Karpas-422 (cell line): ENCODE measurements at regions not wholly inside any gene's neighbourhood (a gene's known extent, or its start where the extent isn't known, plus 50 kb on each side); places are given as distances from the start of the nearest gene placed in this dataset.

ENCODE experiments used
- DNase-seq: peaks from one replicate; pipeline ENCODE4 v3.0.0-alpha.2; 2015
- H2AFZ ChIP-seq: fragments of 200-600 bp; sonication (generic); 2 replicates; pipeline ENCODE4 v1.6.1; 2014; ENCODE audit warnings: antibody characterized with exemption, low read length, mixed read lengths
- H3K27ac ChIP-seq: fragments of 200-600 bp; sonication (generic); 2 replicates; pipeline ENCODE4 v1.5.1; 2014; ENCODE audit warnings: mild to moderate bottlenecking, low read length, moderate library complexity
- H3K27me3 ChIP-seq: fragments of 200-600 bp; sonication (generic); 2 replicates; pipeline ENCODE4 v1.6.1; 2014; ENCODE audit warnings: low read length, mixed read lengths
- H3K36me3 ChIP-seq: fragments of 200-600 bp; sonication (generic); 2 replicates; pipeline ENCODE4 v1.6.1; 2014; ENCODE audit warnings: low read length, mixed read lengths; ENCODE audit not compliant: insufficient read depth
- H3K4me1 ChIP-seq: fragments of 200-600 bp; sonication (generic); 2 replicates; pipeline ENCODE4 v1.6.1; 2014; ENCODE audit warnings: mild to moderate bottlenecking, low read length, mixed read lengths
- H3K4me2 ChIP-seq: fragments of 200-600 bp; sonication (generic); 2 replicates; pipeline ENCODE4 v1.6.1; 2014; ENCODE audit warnings: low read length, low read depth, mild to moderate bottlenecking; ENCODE audit not compliant: poor library complexity, severe bottlenecking
- H3K4me3 ChIP-seq: fragments of 200-600 bp; sonication (generic); 2 replicates; pipeline ENCODE4 v1.5.1; 2014; ENCODE audit warnings: mild to moderate bottlenecking, antibody characterized with exemption, low read length, mixed read lengths
- H3K79me2 ChIP-seq: fragments of 200-600 bp; sonication (generic); 2 replicates; pipeline ENCODE4 v1.6.1; 2014; ENCODE audit warnings: mild to moderate bottlenecking, low read length, mixed read lengths
- H3K9ac ChIP-seq: fragments of 200-600 bp; sonication (generic); 2 replicates; pipeline ENCODE4 v1.6.0; 2014; ENCODE audit warnings: low read length
- H3K9me2 ChIP-seq: fragments of 200-600 bp; sonication (generic), shearing (Covaris generic); replicated peaks from 2 replicates; pipeline ENCODE4 v1.6.0; 2014; ENCODE audit warnings: mild to moderate bottlenecking, low read length, moderate library complexity; ENCODE audit not compliant: insufficient read depth
- H3K9me3 ChIP-seq: fragments of 300-700, 200-600 bp; sonication (generic); 2 replicates; pipeline ENCODE4 v1.6.1; 2014; ENCODE audit warnings: low read length, mixed read lengths
- H4K20me1 ChIP-seq: fragments of 200-600 bp; sonication (generic); 2 replicates; pipeline ENCODE4 v1.6.1; 2014; ENCODE audit warnings: mild to moderate bottlenecking, antibody characterized with exemption, low read length, low read depth; ENCODE audit not compliant: insufficient read depth

DNA sequence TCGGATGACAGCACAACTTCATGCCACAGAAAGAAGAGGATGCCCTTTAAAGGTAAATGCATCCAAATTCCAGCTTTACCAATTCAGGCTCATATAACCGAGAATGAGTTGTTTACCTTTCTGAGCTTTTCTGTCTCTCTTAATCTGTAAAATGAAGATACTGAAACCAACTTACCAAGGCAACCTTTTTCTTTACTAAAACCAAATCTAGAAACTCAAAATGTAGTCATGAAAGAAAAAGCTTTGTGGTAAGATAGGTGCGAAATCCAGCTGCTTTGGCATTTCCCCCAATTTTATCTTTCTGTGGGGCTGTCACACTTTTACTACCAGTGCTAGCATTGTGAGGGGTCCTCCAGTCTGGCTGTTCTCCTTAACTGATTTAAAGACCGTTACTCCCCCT lies 240.4 kb downstream of the IKZF2 start:
- Histone ChIP-seq H3K27me3 (no peaks in the 10 kb centered on the region), H3K9me3 (no peaks in the 10 kb centered on the region), H3K9me2 (no peaks in the 10 kb centered on the region), H3K27ac (no peak overlapping the region), H2AFZ (no peak overlapping the region), H3K36me3 (no peaks in the 10 kb centered on the region), H3K9ac (no peak overlapping the region), H3K79me2 (no peaks in the 10 kb centered on the region), H3K4me2 (no peak overlapping the region), H4K20me1 (no peaks in the 10 kb centered on the region), H3K4me3 (no peak overlapping the region), H3K4me1 (no peaks in the 10 kb centered on the region)
- DNase-seq = no peak

DNA sequence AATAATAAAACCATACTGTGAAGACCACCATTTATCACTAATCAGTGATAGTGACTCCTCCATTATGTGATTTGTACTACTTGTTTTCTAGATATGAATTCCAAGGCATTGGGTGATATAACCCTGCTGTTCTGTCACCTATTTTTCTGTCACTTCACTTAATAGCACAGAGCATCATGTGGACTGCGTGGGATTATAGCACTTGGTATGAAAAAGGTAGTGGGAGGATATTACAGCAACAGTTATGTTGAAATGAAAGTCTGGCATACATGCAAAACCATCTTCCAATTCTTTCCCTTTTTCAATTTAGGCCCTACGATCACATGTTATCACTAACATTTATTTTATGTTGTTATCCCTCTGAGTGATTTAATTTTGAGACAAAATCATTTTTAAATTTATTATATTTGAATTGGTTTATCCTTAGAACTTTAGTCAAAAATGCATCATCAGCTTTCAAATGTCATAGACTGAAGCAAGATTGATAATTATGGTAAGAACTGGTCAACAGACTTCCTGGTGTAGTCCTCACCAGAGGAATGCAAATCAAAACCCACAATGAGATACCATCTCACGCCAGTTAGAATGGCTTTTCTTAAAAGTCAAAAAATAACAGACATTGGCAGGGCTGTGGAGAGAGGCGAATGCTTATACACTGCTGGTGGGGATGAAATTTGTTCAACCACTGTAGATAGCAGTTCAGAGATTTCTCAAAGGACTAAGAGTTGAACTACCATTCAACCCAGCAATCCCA lies 242.6 kb downstream of the IKZF2 start:
- H3K9me3 ChIP-seq = no peaks in the 10 kb centered on the region
- no peak for DNase-seq
- H3K27me3 ChIP-seq = no peaks in the 10 kb centered on the region
- H3K4me2 ChIP-seq = no peak overlapping the region
- no peak overlapping the region for H2AFZ ChIP-seq
- H3K27ac ChIP-seq = no peak overlapping the region
- no peak overlapping the region for H3K9ac ChIP-seq
- no peak overlapping the region for H3K4me3 ChIP-seq
- no peaks in the 10 kb centered on the region for H3K79me2 ChIP-seq
- no peaks in the 10 kb centered on the region for H3K36me3 ChIP-seq
- no peaks in the 10 kb centered on the region for H3K9me2 ChIP-seq
- no peaks in the 10 kb centered on the region for H4K20me1 ChIP-seq
- H3K4me1 ChIP-seq = no peaks in the 10 kb centered on the region

DNA sequence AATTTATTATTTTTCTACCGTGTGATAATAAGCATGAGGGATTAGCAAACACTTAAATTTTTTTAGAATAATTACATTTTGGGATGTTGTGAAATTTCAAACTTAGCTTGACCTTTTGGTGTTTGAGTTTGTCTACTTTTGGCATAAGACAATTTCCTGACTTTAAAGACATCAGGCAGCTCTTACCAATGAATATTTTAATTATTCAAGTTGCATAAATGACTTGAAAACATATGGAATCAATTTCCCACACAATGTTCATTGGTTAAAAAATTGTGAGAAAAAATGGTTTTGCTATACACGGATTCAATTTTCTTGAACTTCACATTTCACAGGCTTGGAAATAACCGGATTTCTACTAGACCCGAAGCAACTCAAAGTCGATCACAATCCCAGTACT lies 243.4 kb downstream of the IKZF2 start:
- Histone ChIP-seq H4K20me1 (no peaks in the 10 kb centered on the region), H3K79me2 (no peaks in the 10 kb centered on the region), H3K9me3 (no peaks in the 10 kb centered on the region), H3K4me2 (no peak overlapping the region), H3K36me3 (no peaks in the 10 kb centered on the region), H3K4me3 (no peak overlapping the region), H3K4me1 (no peaks in the 10 kb centered on the region), H3K27ac (no peak overlapping the region), H2AFZ (no peak overlapping the region), H3K9me2 (no peaks in the 10 kb centered on the region), H3K27me3 (no peaks in the 10 kb centered on the region), H3K9ac (no peak overlapping the region)
- DNase-seq = no peak

DNA sequence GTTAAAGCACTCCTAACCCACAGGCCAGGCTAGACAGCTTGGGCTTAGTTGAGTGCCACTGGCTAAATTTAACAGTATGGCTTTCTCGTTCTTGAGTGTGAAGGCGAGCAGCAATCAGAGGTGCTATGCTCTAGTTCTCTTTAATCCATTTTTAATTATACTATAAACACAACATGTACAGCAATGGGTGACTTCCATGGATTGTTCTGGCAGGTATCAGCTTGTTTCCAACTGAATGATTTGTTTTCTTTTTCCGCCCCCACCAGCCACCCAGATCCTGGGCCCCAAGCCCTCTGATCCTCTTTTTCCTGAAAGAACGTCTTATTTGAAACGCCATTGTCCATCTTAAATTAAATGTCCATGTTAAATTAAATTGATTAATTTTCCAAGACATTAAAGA lies 244.8 kb downstream of the IKZF2 start:
- Histone ChIP-seq H3K4me1 (no peaks in the 10 kb centered on the region), H3K27me3 (no peaks in the 10 kb centered on the region), H3K9me3 (no peaks in the 10 kb centered on the region), H4K20me1 (no peaks in the 10 kb centered on the region), H3K27ac (no peak overlapping the region), H3K36me3 (no peaks in the 10 kb centered on the region), H2AFZ (no peak overlapping the region), H3K4me3 (no peak overlapping the region), H3K79me2 (no peaks in the 10 kb centered on the region), H3K9ac (no peak overlapping the region), H3K9me2 (no peaks in the 10 kb centered on the region), H3K4me2 (no peak overlapping the region)
- no peak for DNase-seq

DNA sequence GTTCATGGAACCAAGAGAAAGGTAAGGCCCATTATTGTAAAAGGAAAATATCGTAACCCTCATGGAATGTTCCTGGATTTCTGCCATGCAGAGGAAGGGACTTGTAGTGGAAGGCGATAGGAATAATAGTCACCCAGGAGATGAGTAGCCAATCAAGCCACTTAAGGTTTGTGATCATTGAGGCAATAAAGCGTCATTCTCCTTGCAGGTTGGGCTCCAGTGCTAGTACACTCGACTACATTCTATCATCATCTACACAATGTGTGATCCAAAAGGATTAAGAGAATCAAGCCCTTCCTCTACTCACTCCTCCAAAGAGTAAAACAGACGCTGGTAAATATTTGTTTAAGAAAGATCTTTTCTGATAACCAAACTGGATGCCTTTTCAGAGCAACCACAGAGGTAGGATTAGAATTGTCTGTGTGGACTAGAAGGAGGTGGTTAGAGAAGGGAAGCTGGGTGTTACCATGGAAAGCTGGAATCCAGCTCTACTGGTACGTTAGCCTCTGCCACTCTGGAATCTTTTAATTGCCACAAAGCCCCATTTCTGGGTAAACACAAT lies 245.7 kb downstream of the IKZF2 start:
- Histone ChIP-seq H4K20me1 (no peaks in the 10 kb centered on the region), H3K79me2 (no peaks in the 10 kb centered on the region), H3K36me3 (no peaks in the 10 kb centered on the region), H3K4me3 (no peak overlapping the region), H3K4me2 (no peak overlapping the region), H3K4me1 (no peaks in the 10 kb centered on the region), H3K9ac (no peak overlapping the region), H3K27ac (no peak overlapping the region), H3K27me3 (no peaks in the 10 kb centered on the region), H2AFZ (no peak overlapping the region), H3K9me3 (no peaks in the 10 kb centered on the region), H3K9me2 (no peaks in the 10 kb centered on the region; the same call in 1 of the 2 replicates)
- DNase-seq = no peak

DNA sequence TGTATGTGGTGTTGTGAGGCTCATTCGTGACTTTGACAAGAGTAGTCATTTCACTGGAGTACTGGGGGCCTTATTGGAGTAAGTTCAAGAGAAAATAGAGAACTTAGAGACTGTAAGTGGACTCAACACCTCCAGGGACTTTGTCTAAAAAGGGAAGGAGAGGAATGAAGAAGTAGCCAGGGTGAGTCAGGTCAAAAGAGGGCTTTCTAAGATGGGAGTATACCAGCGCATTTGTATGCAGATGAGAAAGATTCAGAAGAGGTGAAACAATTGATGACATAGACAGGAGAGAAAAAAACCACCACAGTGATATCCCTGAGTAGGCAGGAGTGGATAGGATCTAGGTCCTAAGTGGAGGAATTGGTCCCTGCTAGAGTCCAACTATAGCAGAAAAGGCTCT lies 246.8 kb downstream of the IKZF2 start:
- Histone ChIP-seq H3K4me1 (no peaks in the 10 kb centered on the region), H3K36me3 (no peaks in the 10 kb centered on the region), H4K20me1 (no peaks in the 10 kb centered on the region), H3K9me2 (no peaks in the 10 kb centered on the region; the same call in 1 of the 2 replicates), H3K27ac (no peak overlapping the region), H3K9me3 (no peaks in the 10 kb centered on the region; the same call in 1 of the 2 replicates), H3K9ac (no peak overlapping the region), H3K79me2 (no peaks in the 10 kb centered on the region), H3K4me2 (no peak overlapping the region), H3K4me3 (no peak overlapping the region), H2AFZ (no peak overlapping the region), H3K27me3 (no peaks in the 10 kb centered on the region)
- DNase-seq = no peak

DNA sequence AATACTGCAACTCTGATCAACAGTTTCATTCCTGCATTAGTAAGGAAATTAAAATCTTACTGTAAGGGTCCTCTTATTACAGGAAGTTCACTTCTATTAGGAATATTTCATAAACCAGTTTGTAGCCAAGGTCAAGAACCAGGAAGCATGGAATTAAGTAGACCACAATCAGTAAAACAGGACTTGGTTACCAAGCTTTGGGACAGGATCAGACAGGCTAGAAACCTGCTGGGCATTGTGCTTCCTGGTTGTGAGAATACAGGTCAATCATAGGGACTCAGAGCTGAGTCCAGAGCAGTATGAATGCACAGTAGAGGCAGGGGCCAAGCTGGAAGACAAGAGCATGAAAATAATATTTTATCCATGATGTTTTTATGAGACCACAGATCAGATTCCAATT lies 248.0 kb downstream of the IKZF2 start:
- H3K36me3 ChIP-seq = no peaks in the 10 kb centered on the region
- H3K9ac ChIP-seq = no peak overlapping the region
- H3K4me2 ChIP-seq = no peak overlapping the region
- H4K20me1 ChIP-seq = no peaks in the 10 kb centered on the region
- no peaks in the 10 kb centered on the region for H3K27me3 ChIP-seq
- DNase-seq = no peak
- no peak overlapping the region for H3K4me3 ChIP-seq
- H3K79me2 ChIP-seq = no peaks in the 10 kb centered on the region
- H3K27ac ChIP-seq = no peak overlapping the region
- no peaks in the 10 kb centered on the region for H3K4me1 ChIP-seq
- no peaks in the 10 kb centered on the region; the same call in 1 of the 2 replicates for H3K9me2 ChIP-seq
- no peak overlapping the region for H2AFZ ChIP-seq
- no peaks in the 10 kb centered on the region; the same call in 1 of the 2 replicates for H3K9me3 ChIP-seq

DNA sequence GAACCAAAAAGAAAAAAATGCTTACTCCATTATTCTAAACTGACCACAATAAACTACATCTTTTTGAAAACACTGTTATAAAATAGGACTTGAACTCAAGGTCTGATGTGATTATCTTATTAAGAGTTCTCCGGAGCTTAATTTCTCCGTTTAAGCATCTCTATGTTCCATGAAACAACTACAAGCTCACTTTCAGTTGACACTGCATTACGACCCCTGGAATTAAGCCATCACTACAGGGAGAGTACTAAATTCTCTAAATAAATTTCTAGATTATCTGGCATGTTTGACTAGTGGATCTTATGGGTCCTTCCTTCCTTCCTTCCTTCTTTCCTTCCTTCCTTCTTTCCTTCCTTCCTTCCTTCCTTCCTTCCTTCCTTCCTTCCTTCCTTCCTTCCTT lies 249.0 kb downstream of the IKZF2 start:
- Histone ChIP-seq H3K9me2 (no peaks in the 10 kb centered on the region; the same call in 1 of the 2 replicates), H3K79me2 (no peaks in the 10 kb centered on the region), H3K36me3 (no peaks in the 10 kb centered on the region), H3K4me3 (no peak overlapping the region), H3K4me2 (no peak overlapping the region), H3K27me3 (no peaks in the 10 kb centered on the region), H2AFZ (no peak overlapping the region), H3K27ac (no peak overlapping the region), H4K20me1 (no peaks in the 10 kb centered on the region), H3K4me1 (no peaks in the 10 kb centered on the region), H3K9ac (no peak overlapping the region), H3K9me3 (no peaks in the 10 kb centered on the region; the same call in 1 of the 2 replicates)
- DNase-seq = no peak
